ENCODE measurements at regions not wholly inside any gene's neighbourhood (a gene's known extent, or its start where the extent isn't known, plus 50 kb on each side); places are given as distances from the start of the nearest gene placed in this dataset.
"Not testable (repeated sequence)": the region's sequence is repeated elsewhere in the genome, so short reads cannot be mapped to it uniquely, and the experiment has no call there.

DNA sequence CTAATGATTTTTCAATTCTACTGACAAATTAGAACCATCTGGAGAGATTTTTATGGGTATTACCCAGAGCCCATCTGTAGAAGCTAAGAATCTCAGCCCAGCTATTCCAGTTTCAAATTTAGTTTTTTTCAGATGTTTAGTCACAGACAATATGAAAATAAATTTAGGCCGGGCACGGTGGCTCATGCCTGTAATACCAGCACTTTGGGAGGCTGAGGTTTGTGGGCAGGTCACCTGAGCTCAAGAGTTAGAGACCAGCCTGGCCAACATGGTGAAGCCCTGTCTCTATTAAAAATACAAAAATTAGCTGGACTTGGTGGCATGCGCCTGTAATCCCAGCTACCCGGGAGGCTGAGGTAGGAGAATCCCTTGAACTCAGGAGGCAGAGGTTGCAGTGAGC lies 545.9 kb downstream of the PCDH7 start:
- TF ChIP-seq EZH2 (IDR thresholded peaks at IDR 0.05; ENCODE audit: insufficient read depth, poor library complexity, severe bottlenecking); EZH2phosphoT487 (IDR thresholded peaks at IDR 0.05; ENCODE audit: insufficient read depth, low read depth): not testable (repeated sequence)
